ENCODE measurements at regions not wholly inside any gene's neighbourhood (a gene's known extent, or its start where the extent isn't known, plus 50 kb on each side); places are given as distances from the start of the nearest gene placed in this dataset.
"Not testable (repeated sequence)": the region's sequence is repeated elsewhere in the genome, so short reads cannot be mapped to it uniquely, and the experiment has no call there.

DNA sequence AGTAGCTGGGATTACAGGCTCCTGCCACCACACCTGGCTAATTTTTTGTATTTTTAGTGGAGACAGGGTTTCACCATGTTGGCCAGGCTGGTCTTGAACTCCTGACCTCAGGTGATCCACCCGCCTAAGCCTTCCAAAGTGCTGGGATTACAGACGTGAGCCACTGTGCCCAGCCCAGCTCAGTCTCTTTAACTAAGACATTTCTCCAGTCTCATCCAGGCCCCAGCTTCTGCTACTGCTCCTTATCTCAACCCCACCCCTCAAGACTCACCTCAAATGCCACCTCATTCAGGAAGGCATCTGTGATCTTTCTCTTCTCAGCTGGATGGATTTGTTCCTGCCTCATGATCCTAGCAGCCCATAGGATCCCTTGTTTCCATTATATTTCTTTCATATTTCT lies 85.9 kb upstream of the GRAMD1B start:
- not testable (repeated sequence) for TF ChIP-seq CTCF (conservative IDR thresholded peaks at IDR 0.05); ZFX (IDR thresholded peaks at IDR 0.05)

All from C4-2B (cell line).